Testis (tissue), 2 donors: ENCODE measurements at regions not wholly inside any gene's neighbourhood (a gene's known extent, or its start where the extent isn't known, plus 50 kb on each side); places are given as distances from the start of the nearest gene placed in this dataset.

Experiments
- DNase-seq: peaks from one replicate; pipeline ENCODE4 v3.0.0-alpha.2; 2019
- H3K27ac ChIP-seq, 2 donors: fragments of 200-600 bp; sonication (generic); one replicate each; pipeline ENCODE4 v1.5.1; 2019
- H3K27me3 ChIP-seq: fragments of 200-600 bp; sonication (generic); one replicate; pipeline ENCODE4 v1.5.1; 2019
- H3K36me3 ChIP-seq: fragments of 200-600 bp; sonication (generic); one replicate; pipeline ENCODE4 v1.5.1; 2017; ENCODE audit warnings: low read depth; ENCODE audit errors: missing control alignments
- H3K4me1 ChIP-seq: fragments of 200-600 bp; sonication (generic); one replicate; pipeline ENCODE4 v1.5.1; 2019
- H3K4me3 ChIP-seq, 2 donors: fragments of 200-600 bp; sonication (generic); one replicate each; pipeline ENCODE4 v1.5.1; 2017 to 2019
- H3K9me3 ChIP-seq: fragments of 200-600 bp; sonication (generic); one replicate; pipeline ENCODE4 v1.5.1; 2017
- POLR2A ChIP-seq: fragments of 450-650 bp; IDR thresholded peaks from one replicate; pipeline ENCODE4 v1.6.1; 2017; ENCODE audit warnings: antibody characterized with exemption, mild to moderate bottlenecking, moderate library complexity
- WGBS, 2 donors: methylation state at CpG; one replicate each; pipeline ENCODE4 v1.1.5; 2018; 5-methylcytosine and 5-hydroxymethylcytosine counted together
- intact Hi-C: fragments of 100-400 bp; cut with DNase I; formaldehyde crosslinking; loops from one replicate; pipeline ENCODE4 v1.15.1; 2023; ENCODE audit warnings: low total_unique reads
- TF ChIP-seq, protein P1 (sequence below), 3 experiments: fragments of 450-650 bp in 2 of 3; fragments of 200-600 bp in 1 of 3; sonication (generic) in 1 of 3; IDR thresholded peaks; one replicate each; pipeline ENCODE4 v1.5.1; 2016 to 2019; ENCODE audit warnings: antibody characterized with exemption in 3 of 3, mild to moderate bottlenecking in 2 of 3, moderate library complexity in 1 of 3

DNA sequence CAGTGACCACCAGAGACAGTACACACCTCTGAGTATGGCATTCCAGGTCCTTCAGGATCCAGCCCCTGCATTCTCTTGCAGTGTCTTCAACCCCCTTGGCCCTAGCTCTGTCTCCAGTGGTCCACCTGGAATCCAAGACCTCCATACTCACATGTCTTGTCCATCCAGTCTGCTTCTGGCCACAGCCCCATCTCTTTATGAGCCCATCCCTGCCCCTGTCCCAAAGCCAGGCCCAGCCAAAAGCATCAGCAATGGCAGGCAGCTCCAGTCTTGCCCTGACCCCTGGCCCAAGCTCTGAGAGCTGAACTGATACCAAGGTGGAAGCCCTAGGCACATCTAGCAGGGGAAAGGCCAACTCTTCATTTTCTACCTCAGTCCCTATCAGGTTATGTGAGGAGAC lies 119.6 kb upstream of the PTPRT start:
- H3K27ac ChIP-seq = no peak overlapping the region
- H3K4me1 ChIP-seq = no peaks in the 10 kb centered on the region
- intact Hi-C loops = no loop called here
- no peaks in the 10 kb centered on the region for H3K27me3 ChIP-seq
- no peak for DNase-seq
- no peaks in the 10 kb centered on the region for H3K9me3 ChIP-seq
- TF ChIP-seq, protein P1, sequence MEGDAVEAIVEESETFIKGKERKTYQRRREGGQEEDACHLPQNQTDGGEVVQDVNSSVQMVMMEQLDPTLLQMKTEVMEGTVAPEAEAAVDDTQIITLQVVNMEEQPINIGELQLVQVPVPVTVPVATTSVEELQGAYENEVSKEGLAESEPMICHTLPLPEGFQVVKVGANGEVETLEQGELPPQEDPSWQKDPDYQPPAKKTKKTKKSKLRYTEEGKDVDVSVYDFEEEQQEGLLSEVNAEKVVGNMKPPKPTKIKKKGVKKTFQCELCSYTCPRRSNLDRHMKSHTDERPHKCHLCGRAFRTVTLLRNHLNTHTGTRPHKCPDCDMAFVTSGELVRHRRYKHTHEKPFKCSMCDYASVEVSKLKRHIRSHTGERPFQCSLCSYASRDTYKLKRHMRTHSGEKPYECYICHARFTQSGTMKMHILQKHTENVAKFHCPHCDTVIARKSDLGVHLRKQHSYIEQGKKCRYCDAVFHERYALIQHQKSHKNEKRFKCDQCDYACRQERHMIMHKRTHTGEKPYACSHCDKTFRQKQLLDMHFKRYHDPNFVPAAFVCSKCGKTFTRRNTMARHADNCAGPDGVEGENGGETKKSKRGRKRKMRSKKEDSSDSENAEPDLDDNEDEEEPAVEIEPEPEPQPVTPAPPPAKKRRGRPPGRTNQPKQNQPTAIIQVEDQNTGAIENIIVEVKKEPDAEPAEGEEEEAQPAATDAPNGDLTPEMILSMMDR (IDR thresholded peaks at IDR 0.05) = no peak
- no peak for TF ChIP-seq POLR2A
- no peaks in the 10 kb centered on the region for H3K36me3 ChIP-seq
- H3K4me3 ChIP-seq = no peak overlapping the region

DNA sequence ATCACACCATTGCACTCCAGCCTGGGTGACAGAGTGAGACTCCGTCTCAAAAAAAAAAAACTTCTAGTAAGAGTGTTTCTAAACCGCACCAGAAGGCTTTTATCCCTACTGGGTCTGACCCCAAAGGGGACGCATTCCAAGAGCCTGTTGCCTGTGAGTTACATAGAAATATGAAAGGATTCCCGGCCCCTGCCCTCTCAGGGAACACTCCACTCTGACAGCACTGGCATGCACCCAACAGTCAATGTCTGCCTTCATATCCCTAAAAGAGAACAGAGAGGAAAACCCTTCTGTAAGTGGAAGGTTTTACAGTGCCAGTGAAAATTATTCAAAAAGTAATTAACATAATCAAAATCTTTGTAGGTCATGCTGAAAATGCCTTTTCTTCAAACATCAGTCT lies 117.1 kb upstream of the PTPRT start:
- Histone ChIP-seq H3K9me3 (no peaks in the 10 kb centered on the region), H3K4me3 (no peak overlapping the region), H3K27ac (no peak overlapping the region), H3K27me3 (no peaks in the 10 kb centered on the region), H3K4me1 (no peaks in the 10 kb centered on the region), H3K36me3 (no peaks in the 10 kb centered on the region)
- WGBS, 2 donors = 35 to 73% methylated on average over 4 of the region's 4 CpGs
- TF ChIP-seq POLR2A = no peak
- TF ChIP-seq, protein P1 (IDR thresholded peaks at IDR 0.05) = no peak
- no peak for DNase-seq
- intact Hi-C loops = no loop called here

DNA sequence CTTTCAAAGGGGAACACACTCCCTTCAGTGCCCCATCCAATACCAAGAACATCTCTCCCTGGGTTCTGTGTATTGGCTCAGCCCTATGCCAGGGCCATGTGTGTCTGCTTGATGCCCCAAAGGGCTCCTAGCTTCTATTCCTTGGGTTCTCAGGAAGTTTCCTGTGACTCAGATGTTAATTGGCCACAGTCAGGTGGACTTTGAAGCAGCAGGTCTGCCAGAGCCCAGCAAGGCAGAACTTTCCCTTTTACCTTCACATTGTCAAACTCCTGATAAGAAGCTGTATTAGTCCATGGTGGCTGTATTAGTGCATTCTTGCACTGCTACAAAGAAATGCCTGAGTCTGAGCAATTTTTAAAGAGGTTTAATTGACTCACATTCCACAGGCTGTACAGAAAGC lies 116.0 kb upstream of the PTPRT start:
- Histone ChIP-seq H3K36me3 (no peaks in the 10 kb centered on the region), H3K27ac (no peak overlapping the region), H3K4me1 (no peaks in the 10 kb centered on the region), H3K27me3 (no peaks in the 10 kb centered on the region), H3K4me3 (no peak overlapping the region), H3K9me3 (no peaks in the 10 kb centered on the region)
- TF ChIP-seq, protein P1 (IDR thresholded peaks at IDR 0.05) = no peak
- TF ChIP-seq POLR2A = no peak
- intact Hi-C loops = no loop called here
- no peak for DNase-seq

DNA sequence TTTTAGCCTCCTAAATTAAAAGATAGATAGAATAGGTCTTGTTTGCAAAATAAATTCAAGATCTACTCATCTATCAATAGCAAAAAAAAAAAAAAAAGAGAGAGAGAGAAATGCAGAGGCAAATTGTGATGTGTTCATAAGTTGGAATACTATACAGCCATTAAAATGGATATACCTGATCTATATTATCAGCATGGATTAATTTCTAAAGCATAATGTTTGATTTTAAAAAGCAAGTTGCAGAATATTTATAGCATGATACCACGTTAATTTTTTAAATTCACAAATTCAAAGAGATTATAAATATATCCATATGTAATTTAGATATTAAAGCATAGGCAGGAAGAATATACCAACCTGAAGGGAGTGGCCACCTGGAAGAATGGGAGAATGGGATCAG lies 114.9 kb upstream of the PTPRT start:
- TF ChIP-seq, protein P1 (IDR thresholded peaks at IDR 0.05) = no peak
- no peak for TF ChIP-seq POLR2A
- intact Hi-C loops = no loop called here
- Histone ChIP-seq H3K9me3 (no peaks in the 10 kb centered on the region), H3K27ac (no peak overlapping the region), H3K4me1 (no peaks in the 10 kb centered on the region), H3K27me3 (no peaks in the 10 kb centered on the region), H3K36me3 (no peaks in the 10 kb centered on the region), H3K4me3 (no peak overlapping the region)
- 82 to 91% methylated on average over 1 of the region's 1 CpG for WGBS, 2 donors
- DNase-seq = no peak

DNA sequence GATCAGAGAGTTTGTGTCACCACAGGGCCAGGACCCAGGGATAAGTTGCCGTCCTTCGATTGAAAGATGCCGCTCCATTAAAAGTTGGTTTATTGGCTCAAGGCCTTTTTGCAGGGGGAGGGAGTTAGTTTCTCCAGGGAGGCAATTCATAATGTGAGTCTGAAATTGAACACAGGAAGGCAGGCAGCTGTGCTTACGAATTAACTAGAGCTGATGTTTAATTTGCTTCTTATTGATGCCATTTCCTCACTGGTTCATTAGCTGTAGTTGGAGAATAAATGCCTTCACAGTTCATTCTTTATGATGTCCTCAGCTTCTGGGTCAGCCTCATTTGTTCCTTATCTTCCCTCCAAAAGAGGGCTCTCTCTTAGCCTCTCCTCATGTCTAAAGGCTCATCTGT lies 113.2 kb upstream of the PTPRT start:
- no peaks in the 10 kb centered on the region for H3K27me3 ChIP-seq
- H3K4me1 ChIP-seq = no peaks in the 10 kb centered on the region
- H3K36me3 ChIP-seq = no peaks in the 10 kb centered on the region
- no peaks in the 10 kb centered on the region for H3K9me3 ChIP-seq
- no peak for DNase-seq
- no peak overlapping the region for H3K27ac ChIP-seq
- intact Hi-C loops = no loop called here
- H3K4me3 ChIP-seq = no peak overlapping the region
- WGBS, 2 donors = 88 to 90% methylated on average over 4 of the region's 4 CpGs
- TF ChIP-seq, protein P1 (IDR thresholded peaks at IDR 0.05) = no peak
- no peak for TF ChIP-seq POLR2A
